AG09319 (cell line): ENCODE measurements at regions not wholly inside any gene's neighbourhood (a gene's known extent, or its start where the extent isn't known, plus 50 kb on each side); places are given as distances from the start of the nearest gene placed in this dataset.

ENCODE experiments used
- DNase-seq: peaks from one replicate; pipeline ENCODE4 v3.0.0-alpha.2; 2010; ENCODE audit warnings: low read depth; ENCODE audit errors: extremely low read depth
- TF ChIP-seq, protein P1 (sequence below): IDR thresholded peaks from 2 replicates; pipeline ENCODE4 v1.5.1; 2011; ENCODE audit warnings: low read depth, mild to moderate bottlenecking, inconsistent platforms, low read length, moderate library complexity

DNA sequence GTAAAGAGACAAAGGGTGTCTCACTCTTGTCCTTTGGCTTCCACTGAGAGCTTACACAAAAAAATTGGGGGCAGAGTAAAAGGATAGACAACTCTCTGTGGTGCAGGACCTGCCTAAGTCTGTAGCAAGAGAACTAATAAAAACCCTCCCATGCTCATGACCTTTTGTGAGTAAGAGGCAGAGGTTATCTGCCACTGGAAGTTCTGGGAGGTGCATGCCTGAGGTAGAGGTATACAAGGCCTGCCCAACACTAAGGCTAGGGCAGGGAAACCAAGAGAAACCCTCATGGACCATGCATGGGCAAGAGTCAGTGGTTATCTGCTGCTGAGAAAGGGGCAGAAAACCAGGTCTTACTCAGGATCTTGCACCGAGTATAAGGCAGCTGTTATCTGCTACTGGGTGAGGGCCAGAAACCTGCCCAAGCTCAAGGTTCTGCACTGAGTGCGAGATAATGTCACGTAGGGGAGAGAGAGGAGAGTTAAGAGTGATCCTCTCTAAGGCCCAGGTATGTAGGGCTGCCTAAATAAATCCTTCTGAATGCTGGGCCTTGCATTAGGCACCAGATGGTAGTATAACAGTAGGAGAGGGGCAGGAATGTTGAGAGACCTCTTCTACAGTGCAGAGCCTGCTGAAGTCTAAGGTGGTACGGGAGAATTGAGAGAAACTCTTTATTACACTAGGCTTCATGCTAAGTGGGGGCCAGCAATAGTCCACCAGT, 143.4 kb downstream of the MACROH2A1 start:
- TF ChIP-seq, protein P1, sequence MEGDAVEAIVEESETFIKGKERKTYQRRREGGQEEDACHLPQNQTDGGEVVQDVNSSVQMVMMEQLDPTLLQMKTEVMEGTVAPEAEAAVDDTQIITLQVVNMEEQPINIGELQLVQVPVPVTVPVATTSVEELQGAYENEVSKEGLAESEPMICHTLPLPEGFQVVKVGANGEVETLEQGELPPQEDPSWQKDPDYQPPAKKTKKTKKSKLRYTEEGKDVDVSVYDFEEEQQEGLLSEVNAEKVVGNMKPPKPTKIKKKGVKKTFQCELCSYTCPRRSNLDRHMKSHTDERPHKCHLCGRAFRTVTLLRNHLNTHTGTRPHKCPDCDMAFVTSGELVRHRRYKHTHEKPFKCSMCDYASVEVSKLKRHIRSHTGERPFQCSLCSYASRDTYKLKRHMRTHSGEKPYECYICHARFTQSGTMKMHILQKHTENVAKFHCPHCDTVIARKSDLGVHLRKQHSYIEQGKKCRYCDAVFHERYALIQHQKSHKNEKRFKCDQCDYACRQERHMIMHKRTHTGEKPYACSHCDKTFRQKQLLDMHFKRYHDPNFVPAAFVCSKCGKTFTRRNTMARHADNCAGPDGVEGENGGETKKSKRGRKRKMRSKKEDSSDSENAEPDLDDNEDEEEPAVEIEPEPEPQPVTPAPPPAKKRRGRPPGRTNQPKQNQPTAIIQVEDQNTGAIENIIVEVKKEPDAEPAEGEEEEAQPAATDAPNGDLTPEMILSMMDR = no peak
- no peak for DNase-seq

DNA sequence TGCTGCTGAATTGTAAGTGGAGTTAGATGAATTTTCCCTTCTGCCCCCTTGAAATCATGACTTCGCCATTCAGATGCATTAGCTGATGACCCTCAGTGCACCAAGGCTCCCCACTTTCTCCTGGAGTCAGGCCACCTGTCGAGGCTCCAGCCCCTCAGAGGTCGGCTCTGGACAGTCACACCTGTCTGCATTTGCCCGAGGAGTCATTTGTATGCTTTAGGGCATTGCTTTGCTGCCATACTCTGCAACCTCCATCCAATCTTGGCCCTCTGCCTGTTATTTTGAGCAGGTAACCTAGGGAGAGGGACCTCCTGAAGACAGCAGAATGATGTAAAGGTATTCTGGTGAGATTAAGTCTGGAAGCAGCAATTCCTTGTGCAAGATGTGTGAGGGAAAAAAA, 144.8 kb downstream of the MACROH2A1 start:
- DNase-seq = no peak
- TF ChIP-seq, protein P1 = no peak

GRCh38 chr5:135253601-135254178, 145.3 kb downstream of the MACROH2A1 start:
- DNase-seq = no peak
- TF ChIP-seq, protein P1 = no peak

GRCh38 chr5:135251093-135251492, 147.9 kb downstream of the MACROH2A1 start:
- DNase-seq = no peak
- TF ChIP-seq, protein P1 = no peak

DNA sequence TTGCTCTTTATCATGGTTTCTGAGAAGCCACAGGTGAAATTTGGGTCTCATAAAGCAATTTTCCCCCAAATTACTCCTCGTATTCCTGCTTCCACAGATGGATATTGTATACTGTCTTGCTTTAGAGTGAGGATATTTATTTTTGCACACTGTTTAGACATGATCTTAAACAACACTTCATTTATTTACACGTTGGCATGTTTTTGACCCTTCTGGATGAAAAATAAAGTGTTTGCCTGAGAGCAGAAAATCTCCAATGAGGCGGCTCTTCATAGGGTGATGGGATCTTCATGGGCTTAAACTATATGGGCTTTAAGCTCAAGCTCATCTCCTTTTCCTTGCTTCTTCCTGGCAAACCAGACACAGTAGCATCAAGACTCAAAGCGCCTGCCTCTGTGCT, 148.4 kb downstream of the MACROH2A1 start:
- DNase-seq = no peak
- TF ChIP-seq, protein P1 = no peak

DNA sequence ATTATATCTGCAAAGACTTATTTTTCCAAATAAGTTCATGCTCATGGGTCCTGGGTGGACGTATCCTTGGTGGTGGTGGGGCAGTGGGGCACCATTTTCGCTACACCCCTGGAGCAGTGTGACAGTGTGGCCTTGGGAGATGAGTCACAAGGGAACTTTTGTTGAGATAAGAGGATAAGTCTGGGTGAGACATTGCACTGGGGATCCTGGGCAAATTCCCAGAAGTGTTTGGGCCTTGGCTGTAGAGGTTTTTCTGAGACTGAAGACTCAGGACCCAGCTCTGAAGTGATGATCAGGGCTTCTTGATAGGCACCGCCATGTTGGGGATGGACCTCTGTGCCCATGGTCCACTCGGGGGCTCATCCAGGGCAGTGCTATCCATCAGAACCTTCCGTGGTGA, 149.4 kb downstream of the MACROH2A1 start:
- TF ChIP-seq, protein P1 = no peak
- no peak for DNase-seq

GRCh38 chr5:135248801-135249231, 150.2 kb downstream of the MACROH2A1 start:
- TF ChIP-seq, protein P1 = no peak
- no peak for DNase-seq
